SJSA1 (cell line): ENCODE measurements at regions not wholly inside any gene's neighbourhood (a gene's known extent, or its start where the extent isn't known, plus 50 kb on each side); places are given as distances from the start of the nearest gene placed in this dataset.

Experiments used
- DNase-seq, 2 experiments: peaks; one replicate each; pipeline ENCODE4 v3.0.0-alpha.2; 2015 to 2020; ENCODE audit warnings: low spot score in 2 of 2, low read depth in 1 of 2
- H3K27ac ChIP-seq: fragments of 250-450 bp; sonication (Bioruptor Pico); 2 replicates; pipeline ENCODE4 v1.5.1; 2020; ENCODE audit warnings: mild to moderate bottlenecking, moderate library complexity
- H3K27me3 ChIP-seq: fragments of 250-450 bp; sonication (Bioruptor Pico); replicated peaks from 2 replicates; pipeline ENCODE4 v1.5.1; 2020; ENCODE audit warnings: mild to moderate bottlenecking, moderate library complexity
- H3K36me3 ChIP-seq: fragments of 250-450 bp; sonication (Bioruptor Pico); 2 replicates; pipeline ENCODE4 v1.5.1; 2020; ENCODE audit warnings: mild to moderate bottlenecking
- H3K4me1 ChIP-seq: fragments of 250-450 bp; sonication (Bioruptor Pico); replicated peaks from 2 replicates; pipeline ENCODE4 v1.6.1; 2021; ENCODE audit warnings: mild to moderate bottlenecking
- H3K4me3 ChIP-seq: fragments of 250-450 bp; sonication (Bioruptor Pico); 2 replicates; pipeline ENCODE4 v1.5.1; 2020; ENCODE audit warnings: mild to moderate bottlenecking
- H3K9me3 ChIP-seq: fragments of 250-450 bp; sonication (Bioruptor Pico); replicated peaks from 2 replicates; pipeline ENCODE4 v1.5.1; 2020; ENCODE audit warnings: mild to moderate bottlenecking

DNA sequence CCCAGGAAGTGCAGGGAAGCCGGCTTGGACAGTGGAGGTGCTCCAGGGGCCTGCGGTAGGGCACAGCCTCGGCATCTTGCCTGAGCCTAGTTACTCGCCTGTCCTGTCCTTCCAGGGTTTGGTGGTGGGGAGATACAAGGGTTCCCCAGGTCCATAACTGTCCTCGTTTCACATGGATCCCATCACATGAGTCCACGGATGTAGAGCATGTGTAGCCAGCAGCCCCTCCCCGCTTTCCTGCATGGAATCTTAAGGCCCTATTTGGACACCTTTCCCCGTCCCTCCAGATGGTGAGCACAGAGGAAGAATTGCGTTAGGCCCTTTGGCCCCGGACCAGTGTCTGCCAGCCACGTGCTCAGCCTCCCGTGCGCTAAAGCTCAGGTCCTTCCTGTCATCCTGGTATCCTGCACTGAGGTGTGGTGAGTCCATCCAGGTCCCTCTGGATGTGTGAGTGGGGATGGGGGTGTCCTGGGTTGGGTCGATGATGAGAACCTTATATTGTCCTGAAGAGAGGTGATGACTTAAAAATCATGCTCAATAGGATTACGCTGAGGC is 230.4 kb downstream of the SNRPN start:
- Histone ChIP-seq H3K27ac (no peak overlapping the region), H3K4me1 (no peaks in the 10 kb centered on the region), H3K27me3 (no peaks in the 10 kb centered on the region), H3K36me3 (no peaks in the 10 kb centered on the region), H3K4me3 (no peak overlapping the region), H3K9me3 (peaks cover 6% of the 10 kb centered on the region; the same call in 1 of the 2 replicates)
- no peak for DNase-seq

DNA sequence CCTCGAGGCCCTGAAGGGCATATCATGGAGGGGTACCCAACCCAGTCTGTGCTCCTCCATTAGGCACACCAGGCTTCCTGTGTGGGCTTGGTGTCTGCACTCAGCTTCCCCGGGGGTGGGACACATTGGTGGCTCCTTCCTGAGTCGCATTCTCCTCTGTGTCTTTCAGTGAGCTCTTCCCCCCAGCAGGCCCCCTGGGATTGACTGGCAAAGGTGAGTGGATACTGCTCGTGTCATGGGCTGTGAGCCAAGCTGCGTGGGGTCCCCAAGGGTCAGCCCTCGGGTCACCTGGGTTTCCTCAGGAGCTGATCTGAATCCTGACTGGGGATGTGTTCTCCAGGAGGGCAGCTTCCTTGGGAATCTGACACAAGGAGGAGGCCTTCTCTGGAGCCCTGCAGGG is 231.0 kb downstream of the SNRPN start:
- Histone ChIP-seq H3K27ac (no peak overlapping the region), H3K9me3 (peaks cover 10% of the 10 kb centered on the region), H3K36me3 (no peaks in the 10 kb centered on the region), H3K4me1 (no peaks in the 10 kb centered on the region), H3K27me3 (no peaks in the 10 kb centered on the region), H3K4me3 (no peak overlapping the region)
- no peak for DNase-seq

DNA sequence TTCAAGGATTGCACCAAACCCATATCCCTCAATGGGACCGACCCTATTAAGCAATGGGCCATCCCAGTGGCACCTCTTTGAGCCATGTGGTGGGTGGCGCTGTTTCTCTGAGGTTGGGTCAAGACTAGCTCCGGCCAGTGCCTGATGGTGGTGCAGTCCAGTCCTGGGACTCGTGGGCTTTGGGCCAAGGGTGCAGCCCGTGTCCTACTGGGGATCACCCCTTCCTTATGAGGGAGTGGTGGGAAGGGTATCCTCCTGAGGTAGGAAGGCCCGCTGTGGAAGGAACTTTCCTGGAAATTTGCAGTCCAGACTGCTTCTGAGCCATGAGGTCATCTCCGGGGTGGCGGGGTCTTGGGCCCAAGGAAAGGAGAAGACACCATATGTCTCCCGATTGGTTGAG is 231.6 kb downstream of the SNRPN start:
- no peaks in the 10 kb centered on the region for H3K4me1 ChIP-seq
- H3K9me3 ChIP-seq: peaks cover 11% of the 10 kb centered on the region
- no peaks in the 10 kb centered on the region for H3K27me3 ChIP-seq
- no peak overlapping the region for H3K4me3 ChIP-seq
- no peaks in the 10 kb centered on the region for H3K36me3 ChIP-seq
- H3K27ac ChIP-seq: no peak overlapping the region
- no peak for DNase-seq

DNA sequence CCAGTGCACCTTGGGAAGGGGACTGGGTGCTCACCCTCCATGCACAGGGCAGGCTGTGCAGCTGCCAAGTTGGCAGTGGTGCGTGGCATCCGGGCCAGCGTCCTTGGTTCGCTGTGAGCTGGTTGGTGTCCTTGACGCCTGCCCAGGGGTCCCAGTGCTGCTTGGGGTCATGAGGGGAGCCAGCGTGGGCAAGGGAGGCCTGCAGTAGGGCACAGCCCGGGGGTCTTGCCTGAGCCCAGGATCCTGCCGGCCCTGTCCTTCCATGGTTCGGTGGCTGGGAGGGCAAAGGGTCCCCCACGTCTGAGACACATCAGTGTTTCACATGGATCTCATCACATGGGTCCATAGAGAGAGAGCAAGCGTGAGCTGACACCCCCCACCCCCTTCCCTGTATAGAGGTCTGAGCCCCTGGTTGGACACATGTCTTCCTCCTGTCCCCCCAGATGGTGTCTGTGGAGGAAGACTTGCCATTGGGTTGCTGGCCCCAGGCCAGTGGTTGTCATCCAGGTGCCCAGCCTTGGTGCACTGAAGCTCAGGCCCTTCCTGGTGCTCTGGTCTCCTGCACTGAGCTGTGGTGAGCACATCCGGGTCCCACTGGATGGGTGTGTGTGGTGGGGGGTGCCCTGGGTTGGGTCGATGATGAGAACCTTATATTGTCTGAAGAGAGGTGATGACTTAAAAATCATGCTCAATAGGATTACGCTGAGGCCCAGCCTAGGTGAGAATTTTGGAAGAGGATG is 232.3 kb downstream of the SNRPN start:
- no peaks in the 10 kb centered on the region for H3K27me3 ChIP-seq
- peaks cover 11% of the 10 kb centered on the region for H3K9me3 ChIP-seq
- H3K36me3 ChIP-seq: no peaks in the 10 kb centered on the region

DNA sequence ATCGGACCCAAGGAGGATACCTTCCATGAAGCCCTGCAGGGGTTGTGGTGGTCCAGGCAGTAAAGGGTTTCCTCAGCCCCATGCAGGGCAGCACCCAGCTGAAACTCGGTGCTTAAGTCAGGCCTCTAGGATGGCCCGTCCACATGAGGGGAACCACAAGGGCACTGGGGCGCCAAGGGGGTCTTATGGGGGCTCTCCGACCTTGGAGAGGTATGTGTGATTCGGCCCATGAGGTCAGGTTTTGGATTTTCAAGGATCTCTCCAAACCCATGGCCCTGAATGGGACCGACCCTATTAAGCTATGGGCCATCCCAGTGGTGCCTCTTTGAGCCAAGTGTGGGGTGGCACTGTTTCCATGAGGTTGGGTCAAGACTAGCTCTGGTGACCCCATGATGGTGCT is 233.3 kb downstream of the SNRPN start:
- H3K4me1 ChIP-seq: no peaks in the 10 kb centered on the region
- H3K27ac ChIP-seq: no peak overlapping the region
- H3K36me3 ChIP-seq: no peaks in the 10 kb centered on the region
- H3K27me3 ChIP-seq: no peaks in the 10 kb centered on the region
- no peak overlapping the region for H3K4me3 ChIP-seq
- no peak for DNase-seq
- H3K9me3 ChIP-seq: peaks cover 11% of the 10 kb centered on the region

More for the DNA sequence above, 232.3 kb downstream of the SNRPN start:
- no peak overlapping the region for H3K27ac ChIP-seq
- no peak for DNase-seq
- no peak overlapping the region for H3K4me3 ChIP-seq
- H3K4me1 ChIP-seq: no peaks in the 10 kb centered on the region

DNA sequence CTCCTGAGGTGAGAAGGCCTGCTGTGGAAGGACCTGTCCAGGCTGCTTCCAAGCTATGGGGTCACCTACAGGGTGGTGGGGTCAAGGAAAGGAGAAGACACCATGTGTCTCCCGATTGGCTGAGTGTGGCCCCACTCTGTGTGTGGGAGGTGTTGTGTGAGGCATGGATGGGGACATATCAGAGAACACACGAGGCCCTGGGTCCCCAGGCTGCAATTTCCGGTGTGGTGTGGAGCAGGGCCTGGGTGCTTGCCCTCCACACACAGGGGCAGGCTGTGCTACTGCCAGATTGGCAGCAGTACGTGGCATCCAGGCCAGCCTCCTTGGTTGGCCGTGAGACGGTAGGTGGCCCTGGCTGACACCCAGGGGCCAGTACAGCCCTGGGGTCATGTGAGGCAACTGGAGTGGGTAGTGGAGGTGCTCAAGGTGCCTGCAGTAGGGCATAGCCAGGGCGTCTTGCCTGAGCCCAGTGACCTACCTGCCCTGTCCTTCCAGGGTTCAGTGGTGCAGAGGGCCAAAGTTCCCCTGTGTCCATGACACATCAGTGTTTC is 233.8 kb downstream of the SNRPN start:
- Histone ChIP-seq H3K27ac (no peak overlapping the region), H3K27me3 (no peaks in the 10 kb centered on the region), H3K9me3 (peaks cover 11% of the 10 kb centered on the region), H3K4me1 (no peaks in the 10 kb centered on the region), H3K4me3 (no peak overlapping the region), H3K36me3 (no peaks in the 10 kb centered on the region)
- DNase-seq: no peak

DNA sequence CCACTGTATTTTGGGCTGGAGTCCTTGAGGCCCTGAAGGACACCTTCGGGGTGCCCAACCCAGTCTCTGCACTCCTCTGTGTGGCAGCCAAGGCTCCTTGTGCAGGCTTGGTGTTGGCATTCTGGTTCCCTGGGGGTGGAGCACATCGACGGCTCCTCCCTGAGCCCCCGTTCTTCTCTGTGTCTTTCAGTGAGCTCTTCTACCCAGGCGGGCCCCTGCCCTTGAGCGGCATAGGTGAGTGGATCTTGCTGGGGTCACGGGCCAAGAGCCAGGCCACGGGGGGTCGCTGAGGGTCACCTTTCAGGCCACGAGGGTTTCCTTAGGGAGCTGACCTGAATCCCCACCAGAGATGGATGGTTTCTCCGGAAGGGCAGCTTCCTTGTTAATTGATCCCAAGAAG is 234.8 kb downstream of the SNRPN start:
- Histone ChIP-seq H3K4me1 (no peaks in the 10 kb centered on the region), H3K27ac (no peak overlapping the region), H3K36me3 (no peaks in the 10 kb centered on the region), H3K4me3 (no peak overlapping the region), H3K9me3 (peaks cover 14% of the 10 kb centered on the region), H3K27me3 (no peaks in the 10 kb centered on the region)
- DNase-seq: no peak

DNA sequence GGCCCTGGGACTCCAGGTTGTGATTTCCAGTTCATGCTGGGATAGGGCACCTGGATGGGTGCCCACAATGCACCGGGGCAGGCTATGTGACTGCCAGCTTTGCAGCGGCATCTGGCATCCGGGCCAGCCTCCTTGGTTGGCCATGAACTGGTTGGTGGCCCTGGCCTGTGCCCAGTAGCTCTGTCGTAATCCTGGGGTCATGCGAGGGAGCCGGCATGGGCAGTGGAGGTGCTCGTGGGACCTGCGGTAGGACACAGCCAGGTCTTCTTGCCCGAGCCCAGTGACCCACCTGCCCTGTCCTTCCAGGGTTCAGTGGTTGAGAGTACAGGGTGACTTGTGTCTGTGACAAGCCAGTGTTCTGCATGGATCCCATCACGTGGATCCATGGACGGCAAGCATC is 237.9 kb downstream of the SNRPN start:
- no peak for DNase-seq

DNA sequence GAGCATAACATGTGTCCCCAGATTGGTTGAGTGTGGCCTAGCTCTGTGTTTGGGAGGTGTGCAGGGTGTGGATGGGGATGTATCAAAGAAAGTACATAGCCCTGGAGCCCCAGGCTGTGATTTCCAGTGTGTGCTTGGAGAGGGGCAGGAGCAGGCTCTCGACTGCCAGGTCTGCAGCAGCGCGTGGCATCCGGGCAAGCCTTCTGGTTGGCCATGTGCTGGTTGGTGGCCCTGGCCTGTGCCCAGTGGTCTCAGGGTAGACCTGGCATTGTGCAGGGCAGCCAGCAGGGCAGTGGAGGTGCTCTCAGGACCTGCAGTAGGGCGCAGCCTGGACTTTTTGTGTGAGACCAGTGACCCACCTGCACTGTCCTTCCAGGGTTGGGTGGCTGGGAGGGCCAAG is 231.5 kb downstream of the UBE3A start:
- Histone ChIP-seq H3K9me3 (peaks cover 27% of the 10 kb centered on the region), H3K27me3 (no peaks in the 10 kb centered on the region), H3K4me3 (no peak overlapping the region), H3K36me3 (no peaks in the 10 kb centered on the region), H3K27ac (no peak overlapping the region), H3K4me1 (no peaks in the 10 kb centered on the region)
- no peak for DNase-seq

More for the DNA sequence above, 237.9 kb downstream of the SNRPN start:
- Histone ChIP-seq H3K27ac (no peak overlapping the region), H3K4me1 (no peaks in the 10 kb centered on the region), H3K36me3 (no peaks in the 10 kb centered on the region), H3K9me3 (peaks cover 26% of the 10 kb centered on the region), H3K27me3 (no peaks in the 10 kb centered on the region), H3K4me3 (no peak overlapping the region)

DNA sequence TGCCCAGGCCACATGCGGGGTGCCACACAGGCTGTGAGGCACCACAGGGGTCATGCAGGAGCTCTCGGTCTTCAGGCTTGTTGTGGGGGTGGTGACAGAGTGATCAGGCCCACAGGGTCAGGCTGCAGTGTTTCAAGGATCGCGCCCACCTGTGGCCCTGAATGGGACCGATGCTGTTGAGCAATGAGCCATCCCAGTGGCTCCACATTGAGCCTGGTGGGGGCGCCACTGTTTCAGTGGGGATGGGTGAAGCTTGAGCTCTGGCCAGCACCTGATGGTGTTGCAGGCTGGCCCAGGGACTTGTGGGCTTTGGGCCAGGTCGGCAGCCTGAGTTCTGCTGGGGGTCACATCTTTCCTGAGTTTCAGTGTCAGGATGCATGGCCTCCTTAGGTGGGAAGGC is 230.1 kb downstream of the UBE3A start:
- H3K36me3 ChIP-seq: no peaks in the 10 kb centered on the region
- no peak overlapping the region for H3K27ac ChIP-seq
- H3K4me1 ChIP-seq: no peaks in the 10 kb centered on the region
- DNase-seq: no peak
- H3K27me3 ChIP-seq: no peaks in the 10 kb centered on the region
- H3K9me3 ChIP-seq: peaks cover 27% of the 10 kb centered on the region
- no peak overlapping the region for H3K4me3 ChIP-seq

DNA sequence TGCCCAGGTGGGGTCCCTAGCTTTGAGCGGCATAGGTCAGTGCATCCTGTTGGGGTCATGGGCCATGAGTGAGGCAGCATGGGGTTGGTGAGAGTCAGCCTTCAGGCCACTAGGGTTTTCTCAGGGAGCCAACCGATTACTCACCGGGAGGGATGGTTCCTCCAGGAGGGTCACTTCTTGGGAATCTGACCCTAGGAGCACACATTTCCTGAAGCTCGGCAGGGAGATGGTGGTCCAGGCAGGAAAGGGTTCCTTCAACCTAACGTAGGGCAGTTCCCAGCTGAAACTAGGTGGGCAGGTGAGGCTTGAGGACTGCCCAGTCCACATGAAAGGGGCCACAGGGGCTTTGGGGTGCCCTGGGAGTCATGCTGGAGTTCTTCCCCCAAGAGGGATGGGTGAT is 218.0 kb downstream of the UBE3A start:
- peaks cover 24% of the 10 kb centered on the region for H3K9me3 ChIP-seq

DNA sequence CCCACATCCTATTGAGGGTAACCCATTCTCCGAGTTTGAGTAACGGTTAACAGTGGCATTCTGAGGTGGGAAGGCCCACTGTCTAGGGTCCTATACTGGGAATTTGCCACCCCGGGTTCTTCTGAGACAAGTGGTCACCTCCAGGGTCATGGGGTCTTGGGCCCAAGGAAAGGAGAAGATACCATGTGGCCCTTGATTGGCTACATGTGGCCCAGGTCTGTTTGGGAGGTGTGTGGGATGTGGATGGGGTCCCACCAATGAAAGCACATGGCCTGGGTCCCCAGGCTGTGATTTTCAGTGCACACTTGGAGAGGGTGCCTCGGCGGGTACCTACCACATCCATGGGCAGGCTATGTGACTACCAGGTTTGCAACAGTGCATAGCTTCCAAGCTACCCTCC is 214.4 kb downstream of the UBE3A start:
- H3K4me1 ChIP-seq: no peaks in the 10 kb centered on the region
- no peak for DNase-seq
- peaks cover 22% of the 10 kb centered on the region for H3K9me3 ChIP-seq
- H3K36me3 ChIP-seq: no peaks in the 10 kb centered on the region
- H3K4me3 ChIP-seq: no peak overlapping the region
- no peak overlapping the region for H3K27ac ChIP-seq
- H3K27me3 ChIP-seq: no peaks in the 10 kb centered on the region

More for the DNA sequence above, 218.0 kb downstream of the UBE3A start:
- H3K4me1 ChIP-seq: no peaks in the 10 kb centered on the region
- H3K4me3 ChIP-seq: no peak overlapping the region
- no peaks in the 10 kb centered on the region for H3K36me3 ChIP-seq
- DNase-seq: no peak
- H3K27me3 ChIP-seq: no peaks in the 10 kb centered on the region
- H3K27ac ChIP-seq: no peak overlapping the region

DNA sequence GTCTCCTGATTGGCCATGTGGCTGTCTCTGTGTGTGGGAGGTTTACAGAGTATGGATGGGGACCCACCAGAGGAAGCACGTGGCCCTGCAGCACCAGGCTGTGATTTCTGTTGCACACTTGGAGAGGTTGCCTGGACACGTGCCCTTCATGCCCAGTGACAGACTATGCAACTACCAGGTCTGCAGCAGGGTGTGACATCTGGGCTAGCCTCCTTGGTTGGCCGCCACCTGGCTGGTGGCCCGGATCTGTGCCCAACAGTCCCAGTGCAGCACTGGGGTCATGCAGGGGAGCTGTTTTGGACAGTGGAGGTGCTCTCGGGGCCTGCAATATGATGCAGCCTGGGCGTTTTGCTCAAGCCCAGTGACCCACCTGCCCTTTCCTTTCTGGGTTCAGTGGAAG is 212.5 kb downstream of the UBE3A start:
- no peak overlapping the region for H3K4me3 ChIP-seq
- H3K27ac ChIP-seq: no peak overlapping the region
- DNase-seq: no peak
- H3K9me3 ChIP-seq: peaks cover 18% of the 10 kb centered on the region
- no peaks in the 10 kb centered on the region for H3K4me1 ChIP-seq
- H3K36me3 ChIP-seq: no peaks in the 10 kb centered on the region
- no peaks in the 10 kb centered on the region for H3K27me3 ChIP-seq

DNA sequence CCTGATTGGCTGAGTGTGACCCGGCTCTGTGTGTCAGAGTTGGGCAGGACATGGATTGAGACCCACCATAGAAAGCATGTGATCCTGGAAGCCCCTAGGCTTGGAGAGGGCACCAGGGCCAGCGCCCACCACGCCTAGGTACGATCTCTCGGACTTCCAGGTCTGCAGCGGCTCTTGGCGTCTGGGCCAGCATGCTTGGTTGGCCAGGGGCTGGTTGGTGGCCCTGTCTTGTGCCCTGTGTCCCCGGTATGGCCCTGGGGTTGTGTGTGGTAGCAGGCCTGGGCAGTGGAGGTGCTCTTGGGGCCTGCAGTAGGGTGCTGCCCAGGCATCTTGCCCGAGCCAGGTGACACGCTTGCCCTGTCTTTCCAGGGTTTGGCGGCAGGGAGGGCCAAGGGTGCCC is 210.6 kb downstream of the UBE3A start:
- H3K4me3 ChIP-seq: no peak overlapping the region
- H3K27me3 ChIP-seq: no peaks in the 10 kb centered on the region
- peaks cover 12% of the 10 kb centered on the region for H3K9me3 ChIP-seq
- DNase-seq: no peak
- H3K27ac ChIP-seq: no peak overlapping the region
- H3K4me1 ChIP-seq: no peaks in the 10 kb centered on the region
- H3K36me3 ChIP-seq: no peaks in the 10 kb centered on the region
